ENCODE measurements at regions not wholly inside any gene's neighbourhood (a gene's known extent, or its start where the extent isn't known, plus 50 kb on each side); places are given as distances from the start of the nearest gene placed in this dataset.
A peak's percentile ranks its signal among the peaks of the same experiment; 100 is the strongest.

DNA sequence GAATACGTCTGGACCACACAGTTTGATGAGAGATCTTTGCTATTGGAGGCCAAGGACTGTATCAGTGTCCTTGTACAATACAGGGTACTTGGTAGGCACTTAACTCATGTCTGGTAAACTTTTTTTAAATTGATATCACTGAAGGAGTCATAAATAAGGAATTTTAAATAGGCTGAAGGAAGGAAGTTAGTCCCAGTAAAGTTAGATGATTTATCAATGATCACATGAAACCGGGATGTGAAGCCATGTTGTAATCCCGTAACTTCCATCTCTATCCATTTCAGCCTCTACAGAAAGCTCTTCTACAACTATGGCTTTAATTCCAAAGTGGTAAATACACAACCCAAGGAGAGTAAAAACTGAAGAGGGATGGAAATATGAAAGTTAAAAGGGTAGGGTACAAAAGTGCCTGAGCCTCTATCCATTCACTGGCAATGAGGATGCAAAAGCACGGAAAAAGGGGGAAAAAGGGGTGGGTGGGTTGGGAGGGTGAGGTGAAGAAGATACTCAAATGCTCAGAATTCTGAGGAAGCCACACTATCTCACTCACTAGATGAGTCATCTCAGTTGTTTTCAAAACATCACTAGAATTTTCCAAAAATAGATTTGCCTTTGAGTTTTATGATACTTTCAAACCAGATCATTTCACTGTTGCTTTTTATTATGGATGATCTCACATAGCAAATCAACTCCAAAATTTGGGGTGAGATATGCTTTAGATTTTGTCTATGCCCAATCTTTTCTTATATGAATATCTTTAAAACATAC is 1053.5 kb downstream of the NR2F1-AS1 start:
- Histone ChIP-seq H3K27ac (ENCODE audit: low read length) (no peak overlapping the region), H3K9ac (ENCODE audit: low read length) (no peak overlapping the region), H3K79me2 (ENCODE audit: low read length) (no peaks in the 10 kb centered on the region), H3K4me2 (ENCODE audit: low read length) (no peak overlapping the region), H3K36me3 (replicated peaks; ENCODE audit: low read depth, low read length) (no peaks in the 10 kb centered on the region), H3K9me3 (ENCODE audit: insufficient read depth, low read length) (no peaks in the 10 kb centered on the region), H3K4me1 (ENCODE audit: low read length) (no peaks in the 10 kb centered on the region), H4K20me1 (ENCODE audit: insufficient read depth, low read length) (no peaks in the 10 kb centered on the region), H3K4me3 (ENCODE audit: low read length) (no peak overlapping the region), H2AFZ (ENCODE audit: low read depth, low read length) (no peak overlapping the region), H3K27me3 (ENCODE audit: low read depth, low read length) (no peaks in the 10 kb centered on the region)
- TF ChIP-seq EZH2phosphoT487 (IDR thresholded peaks at IDR 0.05; ENCODE audit: low read depth) = no peak
- TF ChIP-seq, protein P1, sequence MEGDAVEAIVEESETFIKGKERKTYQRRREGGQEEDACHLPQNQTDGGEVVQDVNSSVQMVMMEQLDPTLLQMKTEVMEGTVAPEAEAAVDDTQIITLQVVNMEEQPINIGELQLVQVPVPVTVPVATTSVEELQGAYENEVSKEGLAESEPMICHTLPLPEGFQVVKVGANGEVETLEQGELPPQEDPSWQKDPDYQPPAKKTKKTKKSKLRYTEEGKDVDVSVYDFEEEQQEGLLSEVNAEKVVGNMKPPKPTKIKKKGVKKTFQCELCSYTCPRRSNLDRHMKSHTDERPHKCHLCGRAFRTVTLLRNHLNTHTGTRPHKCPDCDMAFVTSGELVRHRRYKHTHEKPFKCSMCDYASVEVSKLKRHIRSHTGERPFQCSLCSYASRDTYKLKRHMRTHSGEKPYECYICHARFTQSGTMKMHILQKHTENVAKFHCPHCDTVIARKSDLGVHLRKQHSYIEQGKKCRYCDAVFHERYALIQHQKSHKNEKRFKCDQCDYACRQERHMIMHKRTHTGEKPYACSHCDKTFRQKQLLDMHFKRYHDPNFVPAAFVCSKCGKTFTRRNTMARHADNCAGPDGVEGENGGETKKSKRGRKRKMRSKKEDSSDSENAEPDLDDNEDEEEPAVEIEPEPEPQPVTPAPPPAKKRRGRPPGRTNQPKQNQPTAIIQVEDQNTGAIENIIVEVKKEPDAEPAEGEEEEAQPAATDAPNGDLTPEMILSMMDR (IDR thresholded peaks at IDR 0.05; ENCODE audit: low read depth, low read length) = no peak

- Histone ChIP-seq H3K4me2 (ENCODE audit: low read length) (no peak overlapping the region), H3K4me3 (ENCODE audit: low read length) (no peak overlapping the region), H3K9me3 (ENCODE audit: insufficient read depth, low read length) (no peaks in the 10 kb centered on the region), H3K36me3 (replicated peaks; ENCODE audit: low read depth, low read length) (no peaks in the 10 kb centered on the region), H3K27ac (ENCODE audit: low read length) (no peak overlapping the region), H3K79me2 (ENCODE audit: low read length) (no peaks in the 10 kb centered on the region), H3K4me1 (ENCODE audit: low read length) (no peaks in the 10 kb centered on the region), H2AFZ (ENCODE audit: low read depth, low read length) (no peak overlapping the region), H3K9ac (ENCODE audit: low read length) (no peak overlapping the region), H3K27me3 (ENCODE audit: low read depth, low read length) (no peaks in the 10 kb centered on the region), H4K20me1 (ENCODE audit: insufficient read depth, low read length) (no peaks in the 10 kb centered on the region)
- TF ChIP-seq, protein P1 (IDR thresholded peaks at IDR 0.05; ENCODE audit: low read depth, low read length) = no peak
- TF ChIP-seq EZH2phosphoT487 (IDR thresholded peaks at IDR 0.05; ENCODE audit: low read depth) = no peak
These were observed 1055.9 kb downstream of the NR2F1-AS1 start for GRCh38 chr5:92525131-92525530.

- no peak overlapping the region for H2AFZ ChIP-seq (ENCODE audit: low read depth, low read length)
- no peaks in the 10 kb centered on the region for H4K20me1 ChIP-seq (ENCODE audit: insufficient read depth, low read length)
- no peaks in the 10 kb centered on the region for H3K79me2 ChIP-seq (ENCODE audit: low read length)
- no peaks in the 10 kb centered on the region for H3K9me3 ChIP-seq (ENCODE audit: insufficient read depth, low read length)
- H3K9ac ChIP-seq (ENCODE audit: low read length) = no peak overlapping the region
- no peak overlapping the region for H3K27ac ChIP-seq (ENCODE audit: low read length)
- H3K36me3 ChIP-seq (replicated peaks; ENCODE audit: low read depth, low read length) = no peaks in the 10 kb centered on the region
- peaks cover 3% of the 10 kb centered on the region for H3K4me1 ChIP-seq (ENCODE audit: low read length)
- no peak overlapping the region for H3K4me3 ChIP-seq (ENCODE audit: low read length)
- no peaks in the 10 kb centered on the region for H3K27me3 ChIP-seq (ENCODE audit: low read depth, low read length)
- no peak overlapping the region for H3K4me2 ChIP-seq (ENCODE audit: low read length)
- TF ChIP-seq, protein P1 (IDR thresholded peaks at IDR 0.05; ENCODE audit: low read depth, low read length) = no peak
- TF ChIP-seq EZH2phosphoT487 (IDR thresholded peaks at IDR 0.05; ENCODE audit: low read depth) = no peak
These were observed 1061.0 kb downstream of the NR2F1-AS1 start for GRCh38 chr5:92519811-92520632.

DNA sequence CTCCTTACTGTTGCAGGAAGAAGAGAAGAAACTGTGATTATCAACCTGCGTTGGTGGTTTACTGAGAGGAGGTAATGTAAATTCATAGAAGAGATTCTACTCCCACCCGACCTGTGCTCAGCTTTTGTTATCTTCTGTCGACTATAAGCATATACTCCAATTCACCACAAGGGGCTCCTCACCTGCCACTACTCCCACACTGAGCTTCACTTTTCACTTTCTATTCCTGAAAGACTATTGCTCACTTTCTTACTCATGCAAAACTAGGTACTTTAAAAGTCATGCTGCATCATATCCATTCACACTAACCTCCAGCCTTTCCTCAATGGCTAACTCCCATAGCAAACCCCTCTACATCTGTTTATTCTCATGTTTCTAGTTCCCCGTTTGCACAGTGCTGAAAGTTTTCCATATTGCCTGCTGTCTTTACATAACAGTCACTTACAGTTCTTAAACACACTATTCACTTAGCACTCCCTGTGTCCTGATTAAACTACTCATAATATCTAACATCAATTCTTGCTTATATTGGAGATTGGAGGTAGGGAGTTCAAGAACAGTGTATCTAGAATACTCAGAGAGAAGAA is 1062.6 kb downstream of the NR2F1-AS1 start:
- peak overlapping the region; percentile 69 for H3K4me2 ChIP-seq (ENCODE audit: low read length)
- H3K36me3 ChIP-seq (replicated peaks; ENCODE audit: low read depth, low read length) = no peaks in the 10 kb centered on the region
- peaks cover 3% of the 10 kb centered on the region for H3K4me1 ChIP-seq (ENCODE audit: low read length)
- H3K9me3 ChIP-seq (ENCODE audit: insufficient read depth, low read length) = no peaks in the 10 kb centered on the region
- no peak overlapping the region for H2AFZ ChIP-seq (ENCODE audit: low read depth, low read length)
- no peaks in the 10 kb centered on the region for H4K20me1 ChIP-seq (ENCODE audit: insufficient read depth, low read length)
- no peak overlapping the region for H3K27ac ChIP-seq (ENCODE audit: low read length)
- H3K27me3 ChIP-seq (ENCODE audit: low read depth, low read length) = no peaks in the 10 kb centered on the region
- no peaks in the 10 kb centered on the region for H3K79me2 ChIP-seq (ENCODE audit: low read length)
- no peak overlapping the region for H3K9ac ChIP-seq (ENCODE audit: low read length)
- TF ChIP-seq, protein P1 (IDR thresholded peaks at IDR 0.05; ENCODE audit: low read depth, low read length) = peak; percentile 62
- no peak for TF ChIP-seq EZH2phosphoT487 (IDR thresholded peaks at IDR 0.05; ENCODE audit: low read depth)
- H3K4me3 ChIP-seq (ENCODE audit: low read length) = peak overlapping the region; percentile 44; the same call in 1 of the 2 replicates

All from OCI-LY3 (cell line).